ENCODE measurements at regions not wholly inside any gene's neighbourhood (a gene's known extent, or its start where the extent isn't known, plus 50 kb on each side); places are given as distances from the start of the nearest gene placed in this dataset.

DNA sequence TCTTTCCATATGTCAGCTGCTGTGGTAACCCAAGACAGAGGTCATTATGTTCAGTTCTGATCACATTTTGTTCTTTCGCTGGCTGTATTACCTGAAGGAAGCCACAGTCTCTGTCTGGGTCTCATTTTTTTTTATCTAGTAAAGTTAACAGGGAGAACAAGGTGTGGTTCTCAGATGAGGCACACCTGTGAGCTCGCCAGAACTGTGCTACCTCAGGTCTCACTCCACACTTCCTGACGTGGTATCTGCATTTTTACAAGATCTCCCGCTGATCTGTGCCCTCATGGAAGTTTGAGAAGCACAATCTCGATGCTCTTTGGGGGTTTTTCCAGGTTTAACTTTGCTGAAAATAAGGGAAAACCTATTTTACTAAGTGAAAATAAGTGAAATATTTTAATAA is 169.5 kb upstream of the CENPW start:
- no peak for DNase-seq
- no peak overlapping the region for H3K4me3 ChIP-seq (ENCODE audit: low read length)
- peaks cover 0 to 4% of the 10 kb centered on the region in 2 donors for H3K4me1 ChIP-seq (ENCODE audit: control insufficient read depth in 2 of 2, insufficient read depth in 2 of 2, low read length in 2 of 2)
- H3K4me1 Mint-ChIP-seq, result peaks cover 0 to 8% (median 5%) of the 10 kb centered on the region in 7 donors
- intact Hi-C loops (cut with micrococcal nuclease), result loop anchor here in 1 of 2 donors (5.0 kb wide), 1 partner anchor 138 kb away; no protein-coding TSS in a partner anchor
- ChIA-PET CTCF (no interaction called here), POLR2A (no interaction called here)
- H3K36me3 ChIP-seq (ENCODE audit: control insufficient read depth in 2 of 3, insufficient read depth in 3 of 3, low read length in 3 of 3), result no peaks in the 10 kb centered on the region
- H3K27me3 ChIP-seq (ENCODE audit: control insufficient read depth in 2 of 2, insufficient read depth in 2 of 2, low read length in 2 of 2), result no peaks in the 10 kb centered on the region
- H3K9me3 ChIP-seq (ENCODE audit: control insufficient read depth in 2 of 3, low read length in 3 of 3), result no peaks in the 10 kb centered on the region
- no peak overlapping the region for H3K4me3 Mint-ChIP-seq
- no peak overlapping the region for H3K27ac ChIP-seq (ENCODE audit: low read depth, low read length)
- H3K9me3 Mint-ChIP-seq, result peaks cover 0 to 7% (median 0%) of the 10 kb centered on the region in 11 donors
- H3K27me3 Mint-ChIP-seq, result peaks cover 0 to 2% (median 0%) of the 10 kb centered on the region in 5 donors
- ATAC-seq, result no peak
- no peak overlapping the region for H3K27ac Mint-ChIP-seq
- H3K36me3 Mint-ChIP-seq, result peaks cover 0 to 17% (median 4%) of the 10 kb centered on the region in 5 donors

DNA sequence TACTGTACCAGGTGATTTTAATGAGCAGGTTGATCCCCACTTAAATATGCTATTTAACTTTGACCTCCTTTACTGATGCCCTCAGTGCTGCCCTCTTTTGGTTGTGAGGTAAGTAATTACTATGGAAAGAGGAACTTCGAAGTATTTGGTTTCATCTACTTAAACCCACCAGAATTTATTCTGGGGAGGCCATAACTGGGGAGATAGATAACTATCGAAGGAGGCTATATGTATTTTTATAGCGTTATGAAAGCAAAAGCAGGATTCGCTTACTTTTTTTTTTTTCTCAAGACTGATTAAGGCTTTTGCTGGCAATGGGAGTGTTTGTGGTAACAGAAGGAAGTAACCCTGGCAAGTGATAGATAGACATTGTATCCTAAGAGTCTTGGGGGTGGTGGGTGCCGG is 168.9 kb upstream of the CENPW start:
- Histone ChIP-seq H3K4me3 (ENCODE audit: low read length) (no peak overlapping the region), H3K27me3 (ENCODE audit: control insufficient read depth in 2 of 2, insufficient read depth in 2 of 2, low read length in 2 of 2) (no peaks in the 10 kb centered on the region), H3K9me3 (ENCODE audit: control insufficient read depth in 2 of 3, low read length in 3 of 3) (no peaks in the 10 kb centered on the region), H3K4me1 (ENCODE audit: control insufficient read depth in 2 of 2, insufficient read depth in 2 of 2, low read length in 2 of 2) (peaks cover 0 to 4% of the 10 kb centered on the region in 2 donors), H3K36me3 (ENCODE audit: control insufficient read depth in 2 of 3, insufficient read depth in 3 of 3, low read length in 3 of 3) (no peaks in the 10 kb centered on the region), H3K27ac (ENCODE audit: low read depth, low read length) (no peak overlapping the region)
- Mint-ChIP-seq H3K36me3 (peaks cover 0 to 17% (median 0%) of the 10 kb centered on the region in 5 donors), H3K4me1 (peaks cover 0 to 8% (median 5%) of the 10 kb centered on the region in 7 donors), H3K4me3 (peak overlapping the region in 5 of 10 donors; percentile 4 to 65 (median 9)), H3K9me3 (peaks cover 0 to 2% (median 0%) of the 10 kb centered on the region in 11 donors), H3K27ac (no peak overlapping the region), H3K27me3 (peaks cover 0 to 2% (median 0%) of the 10 kb centered on the region in 5 donors)
- ChIA-PET POLR2A (no interaction called here), CTCF (no interaction called here)
- DNase-seq, result peak in 5 of 9 donors; percentile 3 to 11 (median 8)
- intact Hi-C loops (cut with micrococcal nuclease), result loop anchor here (1.0 to 5.0 kb wide), 3 partner anchors 139 to 860 kb away; no protein-coding TSS in a partner anchor
- peak; percentile 67 for ATAC-seq

DNA sequence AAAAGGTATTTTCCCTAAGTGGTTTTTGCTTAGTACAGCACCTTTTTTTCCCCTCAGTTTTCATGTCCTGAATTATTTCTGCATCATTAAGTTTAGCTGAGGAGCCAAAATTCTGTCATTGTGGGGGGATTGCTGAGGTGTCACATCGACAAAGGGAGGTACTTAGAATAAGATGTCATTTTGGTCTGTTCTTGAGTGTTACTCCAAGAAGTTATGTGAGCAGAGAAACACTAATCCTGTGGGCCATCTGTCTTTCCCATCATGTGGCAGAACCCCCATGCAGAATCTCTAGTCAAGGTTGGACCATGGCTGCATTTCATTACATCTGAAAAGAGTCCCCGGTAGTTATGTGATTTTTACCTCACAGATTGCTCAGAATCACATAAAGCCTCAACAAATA is 167.8 kb upstream of the CENPW start:
- Mint-ChIP-seq H3K4me3 (no peak overlapping the region), H3K9me3 (no peaks in the 10 kb centered on the region), H3K27me3 (peaks cover 0 to 2% (median 0%) of the 10 kb centered on the region in 5 donors), H3K4me1 (peaks cover 0 to 8% (median 5%) of the 10 kb centered on the region in 7 donors), H3K36me3 (peaks cover 0 to 17% (median 0%) of the 10 kb centered on the region in 5 donors), H3K27ac (no peak overlapping the region)
- Histone ChIP-seq H3K4me3 (ENCODE audit: low read length) (no peak overlapping the region), H3K9me3 (ENCODE audit: control insufficient read depth in 2 of 3, low read length in 3 of 3) (no peaks in the 10 kb centered on the region), H3K4me1 (ENCODE audit: control insufficient read depth in 2 of 2, insufficient read depth in 2 of 2, low read length in 2 of 2) (peaks cover 0 to 4% of the 10 kb centered on the region in 2 donors), H3K27me3 (ENCODE audit: control insufficient read depth in 2 of 2, insufficient read depth in 2 of 2, low read length in 2 of 2) (no peaks in the 10 kb centered on the region), H3K27ac (ENCODE audit: low read depth, low read length) (no peak overlapping the region), H3K36me3 (ENCODE audit: control insufficient read depth in 2 of 3, insufficient read depth in 3 of 3, low read length in 3 of 3) (no peaks in the 10 kb centered on the region)
- ATAC-seq (no peak), DNase-seq (no peak)
- intact Hi-C loops (cut with micrococcal nuclease), result loop anchor here in 1 of 2 donors (5.0 kb wide), 1 partner anchor 140 kb away; no protein-coding TSS in a partner anchor
- ChIA-PET POLR2A (no interaction called here), CTCF (no interaction called here)

DNA sequence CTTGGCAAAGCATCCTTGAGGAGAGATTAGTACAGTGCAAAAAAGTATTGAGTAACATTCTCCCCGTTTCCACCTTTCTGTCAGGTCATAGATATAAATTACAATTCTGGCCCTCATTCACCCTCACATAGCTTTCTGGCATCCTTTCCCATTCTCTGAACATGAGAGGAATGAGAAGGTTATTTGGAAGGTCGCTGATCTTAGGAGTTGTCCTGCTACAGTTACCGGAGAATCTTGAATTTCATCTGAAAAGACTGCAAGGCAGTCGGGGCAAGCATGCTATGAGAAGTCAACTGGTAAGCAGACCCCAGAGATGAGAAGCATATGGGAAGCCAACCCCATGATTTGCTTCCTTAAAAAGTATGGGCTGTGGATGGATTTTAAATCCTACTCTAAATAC is 166.7 kb upstream of the CENPW start:
- POLR2A ChIA-PET, result no interaction called here
- intact Hi-C loops (cut with micrococcal nuclease), result loop anchor here in 1 of 2 donors (5.0 kb wide), 1 partner anchor 141 kb away; no protein-coding TSS in a partner anchor
- no peak for ATAC-seq
- Mint-ChIP-seq H3K27me3 (peaks cover 0 to 2% (median 0%) of the 10 kb centered on the region in 5 donors), H3K4me1 (peaks cover 0 to 8% (median 5%) of the 10 kb centered on the region in 7 donors), H3K9me3 (no peaks in the 10 kb centered on the region), H3K36me3 (peaks cover 0 to 12% (median 0%) of the 10 kb centered on the region in 5 donors), H3K27ac (no peak overlapping the region), H3K4me3 (no peak overlapping the region)
- DNase-seq, result no peak
- CTCF ChIA-PET, result no interaction called here
- Histone ChIP-seq H3K9me3 (ENCODE audit: control insufficient read depth in 2 of 3, low read length in 3 of 3) (no peaks in the 10 kb centered on the region), H3K4me3 (ENCODE audit: low read length) (no peak overlapping the region), H3K27ac (ENCODE audit: low read depth, low read length) (no peak overlapping the region), H3K27me3 (ENCODE audit: control insufficient read depth in 2 of 2, insufficient read depth in 2 of 2, low read length in 2 of 2) (no peaks in the 10 kb centered on the region), H3K4me1 (ENCODE audit: control insufficient read depth in 2 of 2, insufficient read depth in 2 of 2, low read length in 2 of 2) (peaks cover 0 to 4% of the 10 kb centered on the region in 2 donors), H3K36me3 (ENCODE audit: control insufficient read depth in 2 of 3, insufficient read depth in 3 of 3, low read length in 3 of 3) (no peaks in the 10 kb centered on the region)

DNA sequence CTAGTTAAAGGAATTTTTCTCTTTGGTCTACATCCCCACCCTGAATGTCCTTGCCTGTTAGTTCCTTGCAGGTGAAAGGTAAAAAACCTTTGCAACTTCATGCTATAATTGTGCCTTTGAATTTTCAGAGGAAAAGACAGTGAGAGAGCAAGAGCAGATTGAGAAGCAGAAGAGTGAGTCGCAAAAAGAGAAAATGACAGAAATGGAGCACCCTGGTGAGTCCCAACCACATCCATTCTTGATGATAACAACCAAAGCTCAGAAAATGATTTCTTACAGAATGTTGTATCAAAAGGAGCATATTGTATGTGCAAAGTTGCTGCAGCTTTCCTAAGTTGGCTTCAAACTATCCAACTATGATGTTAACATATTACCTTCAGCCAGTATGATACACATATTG is 165.2 kb upstream of the CENPW start:
- H3K4me1 Mint-ChIP-seq, result peaks cover 0 to 8% (median 5%) of the 10 kb centered on the region in 7 donors
- DNase-seq (no peak), ATAC-seq (no peak)
- CTCF ChIA-PET, result no interaction called here
- no peak overlapping the region for H3K4me3 ChIP-seq (ENCODE audit: low read length)
- no peaks in the 10 kb centered on the region for H3K36me3 ChIP-seq (ENCODE audit: control insufficient read depth in 2 of 3, insufficient read depth in 3 of 3, low read length in 3 of 3)
- H3K27me3 ChIP-seq (ENCODE audit: control insufficient read depth in 2 of 2, insufficient read depth in 2 of 2, low read length in 2 of 2), result no peaks in the 10 kb centered on the region
- H3K9me3 ChIP-seq (ENCODE audit: control insufficient read depth in 2 of 3, low read length in 3 of 3), result no peaks in the 10 kb centered on the region
- H3K4me3 Mint-ChIP-seq, result no peak overlapping the region
- intact Hi-C loops (cut with micrococcal nuclease), result loop anchor here in 1 of 2 donors (5.0 kb wide), 1 partner anchor 142 kb away; no protein-coding TSS in a partner anchor
- no peaks in the 10 kb centered on the region for H3K9me3 Mint-ChIP-seq
- POLR2A ChIA-PET, result no interaction called here
- H3K36me3 Mint-ChIP-seq, result peaks cover 0 to 17% (median 0%) of the 10 kb centered on the region in 5 donors
- H3K27ac ChIP-seq (ENCODE audit: low read depth, low read length), result no peak overlapping the region
- H3K27ac Mint-ChIP-seq, result no peak overlapping the region
- H3K4me1 ChIP-seq (ENCODE audit: control insufficient read depth in 2 of 2, insufficient read depth in 2 of 2, low read length in 2 of 2), result peaks cover 0 to 4% of the 10 kb centered on the region in 2 donors
- peaks cover 0 to 2% (median 0%) of the 10 kb centered on the region in 5 donors for H3K27me3 Mint-ChIP-seq

GRCh38 chr6:126175251-126175650 is 164.7 kb upstream of the CENPW start:
- intact Hi-C loops (cut with micrococcal nuclease), result no loop called here
- Histone ChIP-seq H3K4me3 (ENCODE audit: low read length) (no peak overlapping the region), H3K27ac (ENCODE audit: low read depth, low read length) (no peak overlapping the region), H3K9me3 (ENCODE audit: control insufficient read depth in 2 of 3, low read length in 3 of 3) (no peaks in the 10 kb centered on the region), H3K27me3 (ENCODE audit: control insufficient read depth in 2 of 2, insufficient read depth in 2 of 2, low read length in 2 of 2) (no peaks in the 10 kb centered on the region), H3K36me3 (ENCODE audit: control insufficient read depth in 2 of 3, insufficient read depth in 3 of 3, low read length in 3 of 3) (no peaks in the 10 kb centered on the region), H3K4me1 (ENCODE audit: control insufficient read depth in 2 of 2, insufficient read depth in 2 of 2, low read length in 2 of 2) (peaks cover 0 to 4% of the 10 kb centered on the region in 2 donors)
- Mint-ChIP-seq H3K36me3 (peaks cover 0 to 17% (median 0%) of the 10 kb centered on the region in 5 donors), H3K4me3 (no peak overlapping the region), H3K27me3 (peaks cover 0 to 2% (median 0%) of the 10 kb centered on the region in 5 donors), H3K27ac (no peak overlapping the region), H3K9me3 (no peaks in the 10 kb centered on the region), H3K4me1 (peaks cover 0 to 8% (median 5%) of the 10 kb centered on the region in 7 donors)
- CTCF ChIA-PET, result no interaction called here
- POLR2A ChIA-PET, result no interaction called here
- ATAC-seq (no peak), DNase-seq (no peak)

GRCh38 chr6:126176282-126176681 is 163.6 kb upstream of the CENPW start:
- POLR2A ChIA-PET, result no interaction called here
- H3K27me3 Mint-ChIP-seq, result no peaks in the 10 kb centered on the region
- H3K4me3 ChIP-seq (ENCODE audit: low read length), result no peak overlapping the region
- H3K27me3 ChIP-seq (ENCODE audit: control insufficient read depth in 2 of 2, insufficient read depth in 2 of 2, low read length in 2 of 2), result no peaks in the 10 kb centered on the region
- intact Hi-C loops (cut with micrococcal nuclease), result no loop called here
- H3K27ac Mint-ChIP-seq, result no peak overlapping the region
- CTCF ChIA-PET, result interaction anchor here (0.6 to 0.7 kb wide), 2 partner anchors 170 to 336 kb away, joined by 3 read pairs; no protein-coding TSS in a partner anchor
- no peak for DNase-seq
- H3K9me3 ChIP-seq (ENCODE audit: control insufficient read depth in 2 of 3, low read length in 3 of 3), result no peaks in the 10 kb centered on the region
- no peaks in the 10 kb centered on the region for H3K9me3 Mint-ChIP-seq
- H3K4me3 Mint-ChIP-seq, result no peak overlapping the region
- no peak for ATAC-seq
- H3K27ac ChIP-seq (ENCODE audit: low read depth, low read length), result no peak overlapping the region
- no peaks in the 10 kb centered on the region for H3K4me1 ChIP-seq (ENCODE audit: control insufficient read depth in 2 of 2, insufficient read depth in 2 of 2, low read length in 2 of 2)
- H3K36me3 Mint-ChIP-seq, result peaks cover 0 to 17% (median 0%) of the 10 kb centered on the region in 5 donors
- H3K4me1 Mint-ChIP-seq, result peaks cover 0 to 2% (median 0%) of the 10 kb centered on the region in 7 donors
- no peaks in the 10 kb centered on the region for H3K36me3 ChIP-seq (ENCODE audit: control insufficient read depth in 2 of 3, insufficient read depth in 3 of 3, low read length in 3 of 3)
